ENCODE measurements at regions not wholly inside any gene's neighbourhood (a gene's known extent, or its start where the extent isn't known, plus 50 kb on each side); places are given as distances from the start of the nearest gene placed in this dataset.

DNA sequence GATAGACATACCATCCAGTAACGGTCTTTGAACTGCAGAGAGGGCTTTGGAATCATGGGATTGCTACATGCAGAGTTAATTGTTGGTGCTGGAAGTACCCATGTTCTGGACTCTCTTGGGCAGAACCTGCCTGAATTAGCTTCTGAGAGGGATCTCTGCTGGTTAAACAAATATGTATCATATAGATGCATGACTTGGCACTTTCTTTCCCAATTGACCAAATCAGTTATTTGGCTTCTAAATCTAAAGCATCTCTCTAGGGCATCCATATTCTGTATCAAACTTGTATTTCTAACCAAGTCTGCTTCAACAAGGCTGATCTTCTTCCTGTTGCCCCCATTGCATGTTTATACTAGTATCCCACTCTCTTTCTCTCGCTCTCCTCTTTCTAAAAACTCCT lies 336.7 kb upstream of the CELF4 start:
- Histone ChIP-seq H3K27me3 (no peaks in the 10 kb centered on the region), H3K4me1 (no peaks in the 10 kb centered on the region), H3K27ac (no peak overlapping the region), H3K36me3 (no peaks in the 10 kb centered on the region), H3K4me3 (no peak overlapping the region), H3K9me3 (no peaks in the 10 kb centered on the region)
- intact Hi-C loops (cut with DNase I), result no loop called here
- DNase-seq (no peak), ATAC-seq (no peak)
- no peak for TF ChIP-seq POLR2A (IDR thresholded peaks at IDR 0.05)
- TF ChIP-seq, protein P1, sequence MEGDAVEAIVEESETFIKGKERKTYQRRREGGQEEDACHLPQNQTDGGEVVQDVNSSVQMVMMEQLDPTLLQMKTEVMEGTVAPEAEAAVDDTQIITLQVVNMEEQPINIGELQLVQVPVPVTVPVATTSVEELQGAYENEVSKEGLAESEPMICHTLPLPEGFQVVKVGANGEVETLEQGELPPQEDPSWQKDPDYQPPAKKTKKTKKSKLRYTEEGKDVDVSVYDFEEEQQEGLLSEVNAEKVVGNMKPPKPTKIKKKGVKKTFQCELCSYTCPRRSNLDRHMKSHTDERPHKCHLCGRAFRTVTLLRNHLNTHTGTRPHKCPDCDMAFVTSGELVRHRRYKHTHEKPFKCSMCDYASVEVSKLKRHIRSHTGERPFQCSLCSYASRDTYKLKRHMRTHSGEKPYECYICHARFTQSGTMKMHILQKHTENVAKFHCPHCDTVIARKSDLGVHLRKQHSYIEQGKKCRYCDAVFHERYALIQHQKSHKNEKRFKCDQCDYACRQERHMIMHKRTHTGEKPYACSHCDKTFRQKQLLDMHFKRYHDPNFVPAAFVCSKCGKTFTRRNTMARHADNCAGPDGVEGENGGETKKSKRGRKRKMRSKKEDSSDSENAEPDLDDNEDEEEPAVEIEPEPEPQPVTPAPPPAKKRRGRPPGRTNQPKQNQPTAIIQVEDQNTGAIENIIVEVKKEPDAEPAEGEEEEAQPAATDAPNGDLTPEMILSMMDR (IDR thresholded peaks at IDR 0.05), result no peak
- WGBS (ENCODE audit: insufficient coverage, low coverage, low lambda C conversion rate, missing lambda C conversion rate), result 65% methylated on average over 2 of the region's 2 CpGs

DNA sequence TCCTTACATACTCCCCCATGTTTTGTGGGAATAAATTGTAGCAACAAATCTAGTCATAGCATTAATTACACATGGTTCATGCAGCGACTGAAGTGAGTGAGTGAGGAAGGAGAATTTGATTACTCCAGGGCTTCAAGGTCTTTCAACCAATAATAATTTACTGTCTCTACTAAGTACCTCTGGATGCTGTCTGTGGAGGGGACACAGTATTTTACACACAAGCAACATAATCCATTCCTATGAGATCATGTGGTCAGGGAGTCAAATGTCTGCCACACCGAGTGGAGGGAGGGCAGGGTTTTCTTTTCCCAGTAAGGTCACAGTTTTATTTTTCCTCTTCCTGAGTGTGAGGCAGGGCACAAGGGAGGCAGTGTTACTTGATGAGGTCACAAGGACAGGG lies 334.7 kb upstream of the CELF4 start:
- Histone ChIP-seq H3K4me1 (no peaks in the 10 kb centered on the region), H3K4me3 (no peak overlapping the region), H3K36me3 (no peaks in the 10 kb centered on the region), H3K27ac (no peak overlapping the region), H3K27me3 (no peaks in the 10 kb centered on the region), H3K9me3 (no peaks in the 10 kb centered on the region)
- intact Hi-C loops (cut with DNase I), result no loop called here
- no peak for DNase-seq
- no peak for ATAC-seq
- WGBS (ENCODE audit: insufficient coverage, low coverage, low lambda C conversion rate, missing lambda C conversion rate), result 33% methylated on average over 2 of the region's 2 CpGs
- TF ChIP-seq POLR2A (IDR thresholded peaks at IDR 0.05), result no peak
- TF ChIP-seq, protein P1 (IDR thresholded peaks at IDR 0.05), result no peak

DNA sequence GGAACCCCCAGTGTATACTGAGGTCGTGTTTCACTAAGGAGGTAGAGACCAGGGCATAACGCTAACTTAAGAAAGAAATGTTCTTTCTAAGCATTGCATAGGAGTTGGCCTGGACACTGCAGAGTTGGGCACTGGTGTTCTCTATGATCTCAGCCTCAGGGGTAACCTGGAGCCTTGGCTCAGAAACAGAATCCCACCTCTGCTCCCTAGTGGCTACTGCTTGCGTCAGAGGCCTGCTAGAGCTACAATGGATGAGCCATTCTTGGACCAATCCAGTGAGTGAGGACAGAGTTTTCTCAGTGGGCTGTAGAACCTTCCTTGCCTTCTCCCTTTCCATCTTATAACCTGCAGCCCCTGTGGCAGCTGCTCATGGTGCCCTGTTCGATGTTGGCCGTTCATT lies 324.4 kb upstream of the CELF4 start:
- intact Hi-C loops (cut with DNase I), result no loop called here
- TF ChIP-seq, protein P1 (IDR thresholded peaks at IDR 0.05), result no peak
- no peak for TF ChIP-seq POLR2A (IDR thresholded peaks at IDR 0.05)
- Histone ChIP-seq H3K27me3 (no peaks in the 10 kb centered on the region), H3K9me3 (no peaks in the 10 kb centered on the region), H3K4me3 (no peak overlapping the region), H3K4me1 (no peaks in the 10 kb centered on the region), H3K27ac (no peak overlapping the region), H3K36me3 (no peaks in the 10 kb centered on the region)
- ATAC-seq (no peak), DNase-seq (no peak)
- 23% methylated on average over 4 of the region's 5 CpGs for WGBS (ENCODE audit: insufficient coverage, low coverage, low lambda C conversion rate, missing lambda C conversion rate)

DNA sequence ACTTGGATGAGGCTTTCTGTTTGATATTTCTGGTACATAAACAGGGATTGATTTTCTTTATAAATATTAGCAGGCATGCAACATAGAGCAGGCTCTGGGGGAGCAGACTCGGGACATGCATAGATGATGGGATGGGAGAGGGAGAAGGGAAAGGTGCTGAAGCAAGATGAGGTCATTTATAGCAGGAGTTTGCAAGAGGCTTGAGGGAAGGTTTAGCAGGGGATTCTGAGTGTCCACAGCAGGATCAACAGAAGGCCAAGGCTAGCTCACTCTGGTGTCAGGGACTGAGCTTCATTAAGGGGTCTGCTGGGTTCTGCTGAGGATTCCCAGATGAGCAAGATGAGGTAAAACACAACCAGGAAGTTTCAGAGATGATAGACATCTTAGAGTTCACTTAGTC lies 309.1 kb upstream of the CELF4 start:
- Histone ChIP-seq H3K27ac (no peak overlapping the region), H3K9me3 (no peaks in the 10 kb centered on the region), H3K4me3 (no peak overlapping the region), H3K36me3 (no peaks in the 10 kb centered on the region), H3K4me1 (no peaks in the 10 kb centered on the region), H3K27me3 (no peaks in the 10 kb centered on the region)
- DNase-seq (no peak), ATAC-seq (no peak)
- WGBS (ENCODE audit: insufficient coverage, low coverage, low lambda C conversion rate, missing lambda C conversion rate), result 21% methylated on average over 1 of the region's 1 CpG
- intact Hi-C loops (cut with DNase I), result no loop called here
- TF ChIP-seq, protein P1 (IDR thresholded peaks at IDR 0.05), result no peak
- no peak for TF ChIP-seq POLR2A (IDR thresholded peaks at IDR 0.05)

DNA sequence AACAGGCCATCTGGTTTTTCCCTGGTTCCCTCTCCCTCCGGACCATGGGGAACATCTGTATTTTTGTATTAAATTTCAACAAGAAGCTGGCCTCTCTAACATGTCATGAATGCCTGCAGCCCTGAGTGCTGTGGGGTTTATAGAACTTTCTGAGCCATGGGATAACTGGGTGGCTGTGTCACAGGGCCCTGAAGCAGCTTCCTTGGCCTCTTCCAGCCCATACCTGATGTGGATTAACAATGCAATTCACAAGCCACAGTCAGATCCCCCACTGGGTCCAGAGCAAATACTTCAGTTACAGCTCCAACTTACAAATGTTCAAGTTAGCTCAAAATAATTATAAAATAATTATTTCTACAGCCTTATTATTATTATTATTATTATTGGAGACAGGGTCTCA lies 307.8 kb upstream of the CELF4 start:
- 50% methylated on average over 1 of the region's 1 CpG for WGBS (ENCODE audit: insufficient coverage, low coverage, low lambda C conversion rate, missing lambda C conversion rate)
- intact Hi-C loops (cut with DNase I), result no loop called here
- no peaks in the 10 kb centered on the region for H3K9me3 ChIP-seq

More for the DNA sequence above, 307.8 kb upstream of the CELF4 start:
- TF ChIP-seq, protein P1 (IDR thresholded peaks at IDR 0.05), result no peak
- TF ChIP-seq POLR2A (IDR thresholded peaks at IDR 0.05), result no peak
- DNase-seq (no peak), ATAC-seq (no peak)
- no peaks in the 10 kb centered on the region for H3K4me1 ChIP-seq
- H3K36me3 ChIP-seq, result no peaks in the 10 kb centered on the region
- no peak overlapping the region for H3K27ac ChIP-seq
- no peak overlapping the region for H3K4me3 ChIP-seq
- no peaks in the 10 kb centered on the region for H3K27me3 ChIP-seq
